Prostate gland (tissue), 2 donors: ENCODE measurements at regions not wholly inside any gene's neighbourhood (a gene's known extent, or its start where the extent isn't known, plus 50 kb on each side); places are given as distances from the start of the nearest gene placed in this dataset.
"Not testable (repeated sequence)": the region's sequence is repeated elsewhere in the genome, so short reads cannot be mapped to it uniquely, and the experiment has no call there.

ENCODE experiments used
- DNase-seq: peaks from one replicate; pipeline ENCODE4 v3.0.0-alpha.2; 2019; ENCODE audit warnings: low spot score
- H3K27ac ChIP-seq, 2 donors: fragments of 200-600 bp; sonication (generic); 2 replicates each; pipeline ENCODE4 v1.5.1; 2017 to 2019
- H3K27me3 ChIP-seq: fragments of 200-600 bp; sonication (generic); replicated peaks from 2 replicates; pipeline ENCODE4 v1.5.1; 2019; ENCODE audit not compliant: insufficient read depth
- H3K36me3 ChIP-seq, 2 donors: fragments of 200-600 bp; sonication (generic); 1 replicate in 1 of 2; 2 replicates in 1 of 2; pipeline versions ENCODE4 v1.5.1 to v1.8.1; 2017 to 2019
- H3K4me1 ChIP-seq: fragments of 200-600 bp; sonication (generic); replicated peaks from 2 replicates; pipeline ENCODE4 v1.5.1; 2019
- H3K4me3 ChIP-seq, 2 donors: fragments of 200-600 bp; sonication (generic); 2 replicates each; pipeline ENCODE4 v1.5.1; 2017 to 2019
- H3K9me3 ChIP-seq: fragments of 200-600 bp; sonication (generic); 2 replicates; pipeline ENCODE4 v1.5.1; 2017
- POLR2A ChIP-seq: fragments of 450-650 bp; IDR thresholded peaks from one replicate; pipeline ENCODE4 v1.6.1; 2016; ENCODE audit warnings: antibody characterized with exemption, mild to moderate bottlenecking
- POLR2AphosphoS5 ChIP-seq: sonication (generic); formaldehyde crosslinking; IDR thresholded peaks from one replicate; pipeline ENCODE4 v1.6.1; 2017; ENCODE audit warnings: antibody characterized with exemption
- WGBS: methylation state at CpG from one replicate; pipeline ENCODE4 v1.1.5; 2018; 5-methylcytosine and 5-hydroxymethylcytosine counted together
- intact Hi-C: fragments of 100-400 bp; cut with DNase I; formaldehyde crosslinking; loops from one replicate; pipeline ENCODE4 v1.14.2; 2022
- TF ChIP-seq, protein P1 (sequence below), 4 experiments: fragments of 200-600 bp in 2 of 4; fragments of 450-650 bp in 2 of 4; sonication (generic) in 2 of 4; IDR thresholded peaks; 1 replicate in 3 of 4; 2 replicates in 1 of 4; pipeline ENCODE4 v1.5.1; 2016 to 2019; ENCODE audit warnings: antibody characterized with exemption in 4 of 4, mild to moderate bottlenecking in 2 of 4, moderate library complexity in 2 of 4

DNA sequence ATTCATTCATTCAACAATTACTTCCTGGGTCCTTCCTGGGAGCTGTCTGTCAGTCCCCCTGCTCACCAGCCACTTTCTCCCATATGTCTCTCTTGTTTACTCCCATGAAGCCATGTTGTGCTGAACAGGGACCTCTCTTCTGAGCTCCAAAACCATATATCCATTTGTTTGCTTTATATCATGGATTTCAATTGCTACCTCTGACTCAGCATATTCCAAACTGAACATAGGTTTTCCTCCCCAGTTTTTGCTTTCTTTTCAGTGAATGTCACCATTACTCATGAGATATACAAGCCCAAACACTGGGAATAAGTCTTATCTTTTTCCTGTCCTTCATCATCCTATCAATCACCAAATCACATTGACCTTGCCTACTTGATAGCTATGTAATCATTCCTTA lies 152.5 kb upstream of the P2RY1 start:
- no peak for DNase-seq
- H3K9me3 ChIP-seq = no peaks in the 10 kb centered on the region
- no peak overlapping the region for H3K27ac ChIP-seq
- H3K27me3 ChIP-seq = no peaks in the 10 kb centered on the region
- H3K4me3 ChIP-seq = no peak overlapping the region
- intact Hi-C loops = no loop called here
- no peaks in the 10 kb centered on the region for H3K4me1 ChIP-seq
- TF ChIP-seq POLR2AphosphoS5 (no peak), POLR2A (no peak)
- TF ChIP-seq, protein P1, sequence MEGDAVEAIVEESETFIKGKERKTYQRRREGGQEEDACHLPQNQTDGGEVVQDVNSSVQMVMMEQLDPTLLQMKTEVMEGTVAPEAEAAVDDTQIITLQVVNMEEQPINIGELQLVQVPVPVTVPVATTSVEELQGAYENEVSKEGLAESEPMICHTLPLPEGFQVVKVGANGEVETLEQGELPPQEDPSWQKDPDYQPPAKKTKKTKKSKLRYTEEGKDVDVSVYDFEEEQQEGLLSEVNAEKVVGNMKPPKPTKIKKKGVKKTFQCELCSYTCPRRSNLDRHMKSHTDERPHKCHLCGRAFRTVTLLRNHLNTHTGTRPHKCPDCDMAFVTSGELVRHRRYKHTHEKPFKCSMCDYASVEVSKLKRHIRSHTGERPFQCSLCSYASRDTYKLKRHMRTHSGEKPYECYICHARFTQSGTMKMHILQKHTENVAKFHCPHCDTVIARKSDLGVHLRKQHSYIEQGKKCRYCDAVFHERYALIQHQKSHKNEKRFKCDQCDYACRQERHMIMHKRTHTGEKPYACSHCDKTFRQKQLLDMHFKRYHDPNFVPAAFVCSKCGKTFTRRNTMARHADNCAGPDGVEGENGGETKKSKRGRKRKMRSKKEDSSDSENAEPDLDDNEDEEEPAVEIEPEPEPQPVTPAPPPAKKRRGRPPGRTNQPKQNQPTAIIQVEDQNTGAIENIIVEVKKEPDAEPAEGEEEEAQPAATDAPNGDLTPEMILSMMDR (IDR thresholded peaks at IDR 0.05) = no peak
- H3K36me3 ChIP-seq = no peaks in the 10 kb centered on the region

- TF ChIP-seq POLR2A = no peak
- TF ChIP-seq POLR2AphosphoS5 = no peak
- TF ChIP-seq, protein P1 (IDR thresholded peaks at IDR 0.05) = no peak
- WGBS = 96% methylated on average over 9 of the region's 9 CpGs
- no peak for DNase-seq
These were observed 151.4 kb upstream of the P2RY1 start for GRCh38 chr3:152683521-152683999.

DNA sequence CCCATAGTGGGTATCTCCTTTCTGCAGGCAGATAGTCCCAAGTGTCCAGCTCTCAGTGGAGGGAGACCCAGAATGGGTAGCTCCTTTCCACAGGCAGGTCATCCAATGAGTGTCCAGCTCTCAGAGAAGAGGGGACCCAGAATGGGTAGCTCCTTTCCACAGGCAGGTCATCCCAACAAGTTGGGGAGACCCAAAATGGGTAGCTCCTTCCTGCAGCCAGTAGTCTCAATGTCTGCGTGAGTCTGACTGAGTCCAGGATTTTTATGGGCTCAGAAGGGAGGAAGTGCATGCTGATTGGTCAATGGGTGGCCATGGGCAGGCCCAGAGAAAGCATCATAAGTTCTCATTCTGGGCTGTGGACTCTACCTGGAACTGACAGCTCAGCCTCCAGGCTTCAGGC lies 150.7 kb upstream of the P2RY1 start:
- intact Hi-C loops = no loop called here
- TF ChIP-seq POLR2AphosphoS5 = no peak
- TF ChIP-seq POLR2A = no peak
- TF ChIP-seq, protein P1 (IDR thresholded peaks at IDR 0.05) = no peak
- Histone ChIP-seq H3K27ac (no peak overlapping the region), H3K27me3 (no peaks in the 10 kb centered on the region), H3K4me3 (no peak overlapping the region), H3K4me1 (no peaks in the 10 kb centered on the region), H3K36me3 (no peaks in the 10 kb centered on the region), H3K9me3 (no peaks in the 10 kb centered on the region)
- no peak for DNase-seq
- 100% methylated on average over 1 of the region's 1 CpG for WGBS

More at GRCh38 chr3:152683521-152683999, 151.4 kb upstream of the P2RY1 start:
- no peaks in the 10 kb centered on the region for H3K9me3 ChIP-seq
- intact Hi-C loops = no loop called here
- no peaks in the 10 kb centered on the region for H3K36me3 ChIP-seq
- H3K4me3 ChIP-seq = no peak overlapping the region
- no peak overlapping the region for H3K27ac ChIP-seq
- H3K4me1 ChIP-seq = no peaks in the 10 kb centered on the region
- no peaks in the 10 kb centered on the region for H3K27me3 ChIP-seq

DNA sequence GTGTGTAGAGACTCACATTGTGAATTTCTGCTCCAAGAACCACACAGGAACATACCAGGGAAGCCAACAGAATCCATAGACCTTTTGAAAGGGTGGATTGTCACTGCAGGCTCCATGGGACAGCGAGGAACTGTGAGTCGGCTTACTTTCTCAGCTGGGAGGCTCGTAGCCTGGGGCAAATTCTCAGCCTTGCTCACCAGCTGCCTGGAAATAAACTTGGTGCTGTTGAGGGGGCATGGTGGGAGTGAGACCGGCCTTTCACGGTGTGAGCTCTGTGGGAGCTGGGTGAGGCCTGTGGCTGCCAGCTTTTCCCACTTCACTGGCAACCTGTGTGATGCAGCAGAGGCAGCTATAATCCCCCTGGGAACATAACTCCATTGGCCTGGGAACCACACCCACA lies 146.6 kb upstream of the P2RY1 start:
- Histone ChIP-seq H3K27ac (no peak overlapping the region), H3K4me3 (no peak overlapping the region), H3K4me1 (no peaks in the 10 kb centered on the region), H3K27me3 (no peaks in the 10 kb centered on the region), H3K9me3 (no peaks in the 10 kb centered on the region), H3K36me3 (no peaks in the 10 kb centered on the region)
- intact Hi-C loops = no loop called here
- no peak for DNase-seq
- TF ChIP-seq POLR2AphosphoS5 = no peak
- no peak for TF ChIP-seq POLR2A
- TF ChIP-seq, protein P1 (IDR thresholded peaks at IDR 0.05) = no peak
- 72% methylated on average over 5 of the region's 5 CpGs for WGBS

DNA sequence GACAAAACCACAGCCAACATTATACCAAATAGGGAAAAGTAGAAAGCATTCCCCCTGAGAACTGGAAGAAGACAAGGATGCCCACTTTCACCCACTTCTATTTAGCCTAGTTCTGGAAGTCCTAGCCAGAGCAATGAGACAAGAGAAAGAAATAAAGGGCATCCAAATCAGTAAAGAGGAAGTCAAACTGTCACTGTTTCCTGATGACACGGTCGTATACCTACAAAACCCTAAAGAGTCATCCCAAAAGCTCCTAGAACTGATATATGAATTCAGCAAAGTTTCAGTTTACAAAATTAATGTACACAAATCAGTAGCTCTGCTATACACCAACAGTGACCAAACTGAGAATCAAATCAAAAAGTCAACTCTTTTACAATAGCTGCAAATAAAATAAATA lies 142.6 kb upstream of the P2RY1 start:
- H3K4me3 ChIP-seq, H3K4me1 ChIP-seq, intact Hi-C loops, H3K36me3 ChIP-seq, H3K9me3 ChIP-seq, H3K27ac ChIP-seq, DNase-seq, H3K27me3 ChIP-seq: not testable (repeated sequence)
- 87% methylated on average over 2 of the region's 2 CpGs for WGBS

DNA sequence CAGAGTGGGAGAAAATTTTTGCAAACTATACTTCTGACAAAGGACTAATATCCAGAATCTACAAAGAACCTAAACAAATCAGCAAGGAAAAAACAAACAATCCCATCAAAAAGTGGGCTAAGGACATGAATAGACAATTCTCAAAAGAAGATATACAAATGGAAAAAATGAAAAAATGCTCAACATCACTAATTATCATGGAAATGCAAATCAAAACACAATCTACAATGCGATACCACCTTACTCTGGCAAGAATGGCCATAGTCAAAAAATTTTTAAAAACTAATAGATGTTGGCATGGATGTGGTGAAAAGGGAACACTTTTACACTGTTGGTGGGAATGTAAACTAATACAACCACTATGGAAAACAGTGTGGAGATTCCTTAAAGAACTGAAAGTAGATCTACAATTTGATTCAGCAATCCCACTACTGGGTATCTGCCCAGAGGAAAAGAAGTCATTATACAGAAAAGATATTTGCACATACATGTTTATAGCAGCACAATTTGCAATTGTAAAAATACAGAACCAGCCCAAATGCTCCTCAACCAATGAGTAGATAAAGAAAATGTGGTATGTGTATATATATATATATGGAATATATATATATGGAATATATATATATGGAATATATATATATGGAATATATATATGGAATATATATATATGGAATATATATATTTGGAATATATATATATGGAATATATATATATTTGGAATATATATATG lies 141.2 kb upstream of the P2RY1 start:
- intact Hi-C loops, H3K4me1 ChIP-seq, H3K4me3 ChIP-seq, H3K9me3 ChIP-seq, H3K27ac ChIP-seq, H3K27me3 ChIP-seq, DNase-seq, H3K36me3 ChIP-seq: not testable (repeated sequence)
- WGBS = 95% methylated on average over 1 of the region's 1 CpG
